Suprapubic skin (tissue), 3 donors: ENCODE measurements at regions not wholly inside any gene's neighbourhood (a gene's known extent, or its start where the extent isn't known, plus 50 kb on each side); places are given as distances from the start of the nearest gene placed in this dataset.
"Not testable (repeated sequence)": the region's sequence is repeated elsewhere in the genome, so short reads cannot be mapped to it uniquely, and the experiment has no call there.

Source experiments
- EP300 ChIP-seq: sonication (generic); formaldehyde crosslinking; IDR thresholded peaks from one replicate; pipeline ENCODE4 v1.6.1; 2017; ENCODE audit warnings: antibody characterized with exemption
- POLR2A ChIP-seq, 2 donors: fragments of 450-650 bp; IDR thresholded peaks; one replicate each; pipeline ENCODE4 v1.6.1; 2017; ENCODE audit warnings: antibody characterized with exemption in 2 of 2, mild to moderate bottlenecking in 2 of 2, moderate library complexity in 2 of 2
- TF ChIP-seq, protein P1 (sequence below), 2 donors: fragments of 200-600 bp in 1 of 2; fragments of 450-650 bp in 1 of 2; sonication (generic) in 1 of 2; IDR thresholded peaks; one replicate each; pipeline ENCODE4 v1.5.1; 2016 to 2019; ENCODE audit warnings: antibody characterized with exemption in 2 of 2, mild to moderate bottlenecking in 1 of 2, moderate library complexity in 1 of 2

DNA sequence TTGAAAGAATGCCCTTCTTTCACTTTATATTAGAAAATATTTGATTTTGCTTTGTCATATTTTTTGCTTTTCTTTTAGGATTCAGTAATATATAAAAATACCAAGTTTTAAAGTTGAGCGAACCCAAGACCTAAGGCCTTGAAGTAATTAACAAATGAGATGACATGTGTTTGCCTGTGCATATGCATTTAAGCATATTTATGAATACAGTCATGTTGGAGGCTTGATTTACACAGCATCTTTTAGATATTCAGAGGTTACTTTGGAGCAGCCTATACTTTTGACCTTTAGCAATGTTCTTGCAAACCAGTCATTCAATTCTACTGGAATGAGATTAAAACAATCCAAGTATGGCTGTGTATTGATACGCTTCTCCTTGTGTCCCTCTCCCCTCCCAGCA is 425.1 kb downstream of the KCNJ18 start:
- TF ChIP-seq, protein P1, sequence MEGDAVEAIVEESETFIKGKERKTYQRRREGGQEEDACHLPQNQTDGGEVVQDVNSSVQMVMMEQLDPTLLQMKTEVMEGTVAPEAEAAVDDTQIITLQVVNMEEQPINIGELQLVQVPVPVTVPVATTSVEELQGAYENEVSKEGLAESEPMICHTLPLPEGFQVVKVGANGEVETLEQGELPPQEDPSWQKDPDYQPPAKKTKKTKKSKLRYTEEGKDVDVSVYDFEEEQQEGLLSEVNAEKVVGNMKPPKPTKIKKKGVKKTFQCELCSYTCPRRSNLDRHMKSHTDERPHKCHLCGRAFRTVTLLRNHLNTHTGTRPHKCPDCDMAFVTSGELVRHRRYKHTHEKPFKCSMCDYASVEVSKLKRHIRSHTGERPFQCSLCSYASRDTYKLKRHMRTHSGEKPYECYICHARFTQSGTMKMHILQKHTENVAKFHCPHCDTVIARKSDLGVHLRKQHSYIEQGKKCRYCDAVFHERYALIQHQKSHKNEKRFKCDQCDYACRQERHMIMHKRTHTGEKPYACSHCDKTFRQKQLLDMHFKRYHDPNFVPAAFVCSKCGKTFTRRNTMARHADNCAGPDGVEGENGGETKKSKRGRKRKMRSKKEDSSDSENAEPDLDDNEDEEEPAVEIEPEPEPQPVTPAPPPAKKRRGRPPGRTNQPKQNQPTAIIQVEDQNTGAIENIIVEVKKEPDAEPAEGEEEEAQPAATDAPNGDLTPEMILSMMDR (IDR thresholded peaks at IDR 0.05), result not testable (repeated sequence)
- not testable (repeated sequence) for TF ChIP-seq POLR2A (IDR thresholded peaks at IDR 0.05); EP300
